OCI-LY7 (cell line): ENCODE measurements at regions not wholly inside any gene's neighbourhood (a gene's known extent, or its start where the extent isn't known, plus 50 kb on each side); places are given as distances from the start of the nearest gene placed in this dataset.

Source experiments
- BruUV-seq: library from RNA; stranded (reverse); fragments of 400-500 nt; replicated peaks from 2 replicates; lab custom pipeline; 2021; lab: Mats Ljungman, UMichigan
- CTCF ChIA-PET: fragments of 300-600 bp; sonication (Branson Sonifier 250); formaldehyde crosslinking; loops from one replicate; lab custom pipeline; 2022; ENCODE audit warnings: antibody characterized with exemption; ENCODE audit not compliant: unreplicated experiment; lab: Charles Lee
- POLR2A ChIA-PET: fragments of 300-600 bp; sonication (Branson Sonifier 250); formaldehyde crosslinking; loops from one replicate; lab custom pipeline; 2022; ENCODE audit warnings: antibody characterized with exemption; lab: Charles Lee
- DNase-seq: peaks from one replicate; pipeline ENCODE4 v3.0.0-alpha.2; 2015; ENCODE audit warnings: low spot score
- H2AFZ ChIP-seq: fragments of 200-600 bp; sonication (generic), shearing (Covaris generic); 2 replicates; pipeline ENCODE4 v1.6.1; 2014; ENCODE audit warnings: mild to moderate bottlenecking, antibody characterized with exemption, low read length, moderate library complexity
- H3K27ac ChIP-seq: fragments of 200-600 bp; sonication (generic); 2 replicates; pipeline ENCODE4 v1.5.1; 2014; ENCODE audit warnings: mixed run types, low read depth, mild to moderate bottlenecking, moderate library complexity, low read length, inconsistent platforms; ENCODE audit not compliant: poor library complexity, severe bottlenecking
- H3K36me3 ChIP-seq: fragments of 200-600 bp; sonication (generic); 2 replicates; pipeline ENCODE4 v1.6.1; 2014; ENCODE audit warnings: mild to moderate bottlenecking, antibody characterized with exemption, low read length, moderate library complexity, mixed read lengths; ENCODE audit not compliant: insufficient read depth
- H3K4me1 ChIP-seq: fragments of 200-600 bp; sonication (generic); 2 replicates; pipeline ENCODE4 v1.5.1; 2014; ENCODE audit warnings: mild to moderate bottlenecking, low read length; ENCODE audit not compliant: insufficient read depth, poor library complexity, severe bottlenecking
- H3K4me2 ChIP-seq: fragments of 200-600 bp; sonication (generic); 2 replicates; pipeline ENCODE4 v1.6.1; 2014; ENCODE audit warnings: mild to moderate bottlenecking, low read length
- H3K4me3 ChIP-seq: fragments of 200-600 bp; sonication (generic); 2 replicates; pipeline ENCODE4 v1.5.1; 2014; ENCODE audit warnings: mild to moderate bottlenecking, low read depth, low read length; ENCODE audit not compliant: poor library complexity, severe bottlenecking
- H3K79me2 ChIP-seq: fragments of 200-600 bp; sonication (generic); 2 replicates; pipeline ENCODE4 v1.6.1; 2016; ENCODE audit warnings: low read depth, mild to moderate bottlenecking, low read length, moderate library complexity, mixed read lengths; ENCODE audit not compliant: insufficient read depth
- H3K9me2 ChIP-seq: fragments of 200-600 bp; sonication (generic); 2 replicates; pipeline ENCODE4 v1.6.1; 2016; ENCODE audit warnings: mild to moderate bottlenecking, low read length, mixed read lengths; ENCODE audit not compliant: insufficient read depth
- H3K9me3 ChIP-seq: fragments of 200-600 bp; sonication (generic); 2 replicates; pipeline ENCODE4 v1.6.1; 2014; ENCODE audit warnings: mild to moderate bottlenecking, mixed run types, low read length, mixed read lengths
- H4K20me1 ChIP-seq: fragments of 200-600 bp; sonication (generic); 2 replicates; pipeline ENCODE4 v1.6.1; 2014; ENCODE audit warnings: mild to moderate bottlenecking, antibody characterized with exemption, low read length, moderate library complexity, mixed read lengths; ENCODE audit not compliant: insufficient read depth
- EZH2phosphoT487 ChIP-seq: fragments of 200-600 bp; sonication (generic); IDR thresholded peaks from 2 replicates; pipeline ENCODE4 v1.6.1; 2018; ENCODE audit warnings: low read depth, borderline replicate concordance, mild to moderate bottlenecking, mixed run types, antibody characterized with exemption, low read length, moderate library complexity, mixed read lengths
- intact Hi-C: fragments of 100-400 bp; cut with micrococcal nuclease; formaldehyde crosslinking; loops from one replicate; pipeline ENCODE4 v1.10.0; 2022; ENCODE audit not compliant: unreplicated experiment
- TF ChIP-seq, protein P1 (sequence below): fragments of 200-600 bp; sonication (generic); conservative IDR thresholded peaks from 2 replicates; pipeline ENCODE4 v1.5.1; 2014; ENCODE audit warnings: mild to moderate bottlenecking, antibody characterized with exemption, low read length, moderate library complexity, mixed read lengths

DNA sequence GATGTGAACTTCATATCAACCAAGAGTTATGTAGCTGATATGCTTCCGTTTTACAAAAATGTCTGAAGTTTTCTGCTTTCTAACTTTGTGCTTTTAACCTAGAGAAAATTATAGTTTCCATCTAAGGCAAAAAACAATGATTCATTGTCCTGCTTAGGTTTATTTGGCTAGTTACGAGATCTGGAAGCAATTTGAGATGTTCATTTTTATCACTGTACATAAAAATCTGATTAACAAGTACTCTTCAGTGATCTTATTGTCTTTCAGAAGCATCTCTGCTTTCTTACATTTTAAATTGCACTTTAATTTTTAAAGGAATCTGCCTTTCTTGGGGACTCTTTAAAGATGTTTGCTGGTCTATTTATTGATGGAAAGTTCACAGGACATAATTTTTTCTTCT is 188.1 kb downstream of the RFC3 start:
- Histone ChIP-seq H2AFZ (peak overlapping the region; percentile 15; the same call in 1 of the 2 replicates), H3K4me2 (no peak overlapping the region), H3K9me2 (no peaks in the 10 kb centered on the region), H3K36me3 (no peaks in the 10 kb centered on the region), H3K79me2 (no peaks in the 10 kb centered on the region), H3K4me1 (peaks cover 5% of the 10 kb centered on the region), H3K9me3 (no peaks in the 10 kb centered on the region), H3K27ac (no peak overlapping the region), H4K20me1 (no peaks in the 10 kb centered on the region), H3K4me3 (no peak overlapping the region)
- CTCF ChIA-PET, result no interaction called here
- BruUV-seq, result no TSS peak
- no peak for DNase-seq
- TF ChIP-seq, protein P1, sequence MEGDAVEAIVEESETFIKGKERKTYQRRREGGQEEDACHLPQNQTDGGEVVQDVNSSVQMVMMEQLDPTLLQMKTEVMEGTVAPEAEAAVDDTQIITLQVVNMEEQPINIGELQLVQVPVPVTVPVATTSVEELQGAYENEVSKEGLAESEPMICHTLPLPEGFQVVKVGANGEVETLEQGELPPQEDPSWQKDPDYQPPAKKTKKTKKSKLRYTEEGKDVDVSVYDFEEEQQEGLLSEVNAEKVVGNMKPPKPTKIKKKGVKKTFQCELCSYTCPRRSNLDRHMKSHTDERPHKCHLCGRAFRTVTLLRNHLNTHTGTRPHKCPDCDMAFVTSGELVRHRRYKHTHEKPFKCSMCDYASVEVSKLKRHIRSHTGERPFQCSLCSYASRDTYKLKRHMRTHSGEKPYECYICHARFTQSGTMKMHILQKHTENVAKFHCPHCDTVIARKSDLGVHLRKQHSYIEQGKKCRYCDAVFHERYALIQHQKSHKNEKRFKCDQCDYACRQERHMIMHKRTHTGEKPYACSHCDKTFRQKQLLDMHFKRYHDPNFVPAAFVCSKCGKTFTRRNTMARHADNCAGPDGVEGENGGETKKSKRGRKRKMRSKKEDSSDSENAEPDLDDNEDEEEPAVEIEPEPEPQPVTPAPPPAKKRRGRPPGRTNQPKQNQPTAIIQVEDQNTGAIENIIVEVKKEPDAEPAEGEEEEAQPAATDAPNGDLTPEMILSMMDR, result no peak
- TF ChIP-seq EZH2phosphoT487, result no peak
- intact Hi-C loops, result no loop called here
- POLR2A ChIA-PET, result no interaction called here

DNA sequence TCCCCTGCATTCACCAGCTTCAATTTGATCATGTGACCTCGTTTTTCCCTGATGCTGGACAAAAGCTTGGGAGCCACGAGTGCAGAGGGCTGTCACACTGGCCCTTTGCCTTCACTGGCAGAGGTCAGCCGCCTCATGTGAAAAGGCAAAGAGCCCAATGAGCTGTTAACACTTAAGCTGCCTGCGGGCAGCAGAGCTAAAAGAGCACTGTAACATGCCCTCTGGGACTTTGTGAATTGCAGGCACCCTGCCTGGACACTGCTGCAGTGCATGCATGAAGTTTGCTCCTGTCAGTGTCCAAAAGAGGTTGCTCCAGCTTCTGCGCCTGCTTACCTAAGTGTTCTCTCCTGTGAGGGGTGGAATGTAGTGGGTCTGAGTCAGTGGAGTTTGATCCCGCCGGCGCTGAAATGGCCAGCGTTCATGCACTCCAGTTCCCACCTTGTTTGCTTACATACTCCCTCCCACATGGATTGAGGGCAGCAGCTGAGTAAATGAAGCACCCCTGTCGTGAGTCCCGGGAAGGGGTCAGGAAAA is 193.7 kb downstream of the RFC3 start:
- CTCF ChIA-PET, result no interaction called here

DNA sequence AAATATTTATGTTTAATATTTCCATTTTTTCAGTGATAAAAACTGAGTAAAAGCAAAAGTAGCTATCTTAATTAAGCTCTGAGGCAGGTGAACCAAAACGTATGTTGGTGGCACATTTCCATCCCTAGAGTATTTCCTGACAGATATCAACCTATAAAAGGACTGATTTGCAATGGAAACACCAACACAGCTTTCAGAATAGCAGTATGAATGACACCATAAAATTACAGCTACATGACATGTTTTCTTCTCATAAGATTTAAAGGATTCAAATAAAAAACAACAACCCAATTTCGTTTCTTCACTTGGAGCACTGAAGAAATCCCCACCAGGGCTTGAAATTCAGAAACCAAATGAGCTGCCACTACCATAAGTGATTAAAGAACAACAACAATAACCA is 194.4 kb downstream of the RFC3 start:
- ChIA-PET CTCF (no interaction called here), POLR2A (interaction anchor here (0.7 to 0.9 kb wide), 3 partner anchors 13 to 690 kb away, joined by 3 to 4 read pairs (median 3); no protein-coding TSS in a partner anchor)
- Histone ChIP-seq H3K4me1 (no peaks in the 10 kb centered on the region), H3K4me2 (no peak overlapping the region), H3K79me2 (no peaks in the 10 kb centered on the region), H3K27ac (no peak overlapping the region), H3K36me3 (no peaks in the 10 kb centered on the region), H3K4me3 (no peak overlapping the region), H3K9me3 (no peaks in the 10 kb centered on the region), H4K20me1 (no peaks in the 10 kb centered on the region), H2AFZ (no peak overlapping the region), H3K9me2 (no peaks in the 10 kb centered on the region)
- no TSS peak for BruUV-seq
- intact Hi-C loops, result no loop called here
- no peak for TF ChIP-seq EZH2phosphoT487
- TF ChIP-seq, protein P1, result no peak
- no peak for DNase-seq

More for the DNA sequence above, 193.7 kb downstream of the RFC3 start:
- Histone ChIP-seq H2AFZ (no peak overlapping the region), H3K36me3 (no peaks in the 10 kb centered on the region), H3K4me1 (no peaks in the 10 kb centered on the region), H3K4me2 (no peak overlapping the region), H3K27ac (no peak overlapping the region), H3K79me2 (no peaks in the 10 kb centered on the region), H3K4me3 (no peak overlapping the region), H4K20me1 (no peaks in the 10 kb centered on the region), H3K9me2 (no peaks in the 10 kb centered on the region), H3K9me3 (no peaks in the 10 kb centered on the region)
- BruUV-seq, result no TSS peak
- intact Hi-C loops, result no loop called here
- no peak for TF ChIP-seq EZH2phosphoT487
- TF ChIP-seq, protein P1, result no peak
- no peak for DNase-seq
- POLR2A ChIA-PET, result interaction anchor here (0.6 to 1.2 kb wide), 3 partner anchors 11 to 791 kb away, joined by 3 to 4 read pairs (median 3); no protein-coding TSS in a partner anchor
